ENCODE measurements at regions not wholly inside any gene's neighbourhood (a gene's known extent, or its start where the extent isn't known, plus 50 kb on each side); places are given as distances from the start of the nearest gene placed in this dataset.

- no peak for DNase-seq (ENCODE audit: low read depth)
Measured at GRCh38 chr12:132393991-132394949, 64.9 kb upstream of the GALNT9 start.

- DNase-seq (ENCODE audit: low read depth): no peak
Measured at GRCh38 chr12:132393245-132393795, 63.9 kb upstream of the GALNT9 start.

GRCh38 chr12:132392389-132393244, 63.2 kb upstream of the GALNT9 start:
- DNase-seq (ENCODE audit: low read depth): no peak

GRCh38 chr12:132391326-132392041, 62.1 kb upstream of the GALNT9 start:
- DNase-seq (ENCODE audit: low read depth): no peak

GRCh38 chr12:132390287-132391076, 61.1 kb upstream of the GALNT9 start:
- DNase-seq (ENCODE audit: low read depth): no peak

- no peak for DNase-seq (ENCODE audit: low read depth)
Measured at GRCh38 chr12:132389526-132390286, 60.3 kb upstream of the GALNT9 start.

GRCh38 chr12:132389026-132389425, 59.6 kb upstream of the GALNT9 start:
- DNase-seq (ENCODE audit: low read depth): no peak

- no peak for DNase-seq (ENCODE audit: low read depth)
Measured at GRCh38 chr12:132388379-132389015, 59.1 kb upstream of the GALNT9 start.

- DNase-seq (ENCODE audit: low read depth): no peak
Measured at GRCh38 chr12:132386926-132387497, 57.6 kb upstream of the GALNT9 start.

GRCh38 chr12:132385923-132386751, 56.7 kb upstream of the GALNT9 start:
- DNase-seq (ENCODE audit: low read depth): no peak

GRCh38 chr12:132384916-132385774, 55.8 kb upstream of the GALNT9 start:
- DNase-seq (ENCODE audit: low read depth): no peak

GRCh38 chr12:132380641-132381040, 51.3 kb upstream of the GALNT9 start:
- DNase-seq (ENCODE audit: low read depth): no peak

- DNase-seq (ENCODE audit: low read depth): no peak
Measured at GRCh38 chr12:132379996-132380395, 50.6 kb upstream of the GALNT9 start.

GRCh38 chr12:132379576-132379975, 50.2 kb upstream of the GALNT9 start:
- DNase-seq (ENCODE audit: low read depth): no peak
